ENCODE measurements at regions not wholly inside any gene's neighbourhood (a gene's known extent, or its start where the extent isn't known, plus 50 kb on each side); places are given as distances from the start of the nearest gene placed in this dataset.

- TF ChIP-seq POLR2A (IDR thresholded peaks at IDR 0.05) (no peak), CTCF (IDR thresholded peaks at IDR 0.05) (peak in 3 of 5 experiments; percentile 18 to 28 (median 27)), POLR2AphosphoS5 (IDR thresholded peaks at IDR 0.05) (no peak), EP300 (IDR thresholded peaks at IDR 0.05; ENCODE audit: low read depth) (no peak)
Observed at GRCh38 chr4:10893395-10893794, 208.8 kb upstream of the CLNK start.
